GM12878 (cell line): ENCODE measurements at regions not wholly inside any gene's neighbourhood (a gene's known extent, or its start where the extent isn't known, plus 50 kb on each side); places are given as distances from the start of the nearest gene placed in this dataset. TPM values are rescaled to one million over a fixed set of nuclear protein-coding genes. Genes with fewer than 3 reads are reported as not detected.

Experiments used
- small RNA-seq: library from RNA; depleted of rRNA; stranded (forward); fragments of <200 nt; gene quantifications from one replicate; pipeline ENCODE3, GENCODE V24; 2014

Small RNA genes lying in the stretch of these regions (small RNA-seq; reads per million reads assigned to genes)
- not detected for gene AL590004.1
